ENCODE measurements at regions not wholly inside any gene's neighbourhood (a gene's known extent, or its start where the extent isn't known, plus 50 kb on each side); places are given as distances from the start of the nearest gene placed in this dataset.

- POLR2A ChIA-PET, result no interaction called here
- no peaks in the 10 kb centered on the region for H3K4me1 ChIP-seq
- no peak overlapping the region for H3K4me2 ChIP-seq
- DNase-seq (ENCODE audit: low read depth in 1 of 2, low spot score in 1 of 2) (no peak), FAIRE-seq (no peak), ATAC-seq (no peak)
- H3K4me3 ChIP-seq, result no peak overlapping the region
- no peak for TF ChIP-seq FOSL2 (IDR thresholded peaks at IDR 0.05)
- no peak for TF ChIP-seq FOSL2 (CRISPR knock-in tag; IDR thresholded peaks at IDR 0.05)
- no peak for TF ChIP-seq HMGXB4 (CRISPR knock-in tag; IDR thresholded peaks at IDR 0.05; ENCODE audit: borderline replicate concordance)
- no peak for TF ChIP-seq PBX3 (IDR thresholded peaks at IDR 0.05)
- TF ChIP-seq E2F6 (IDR thresholded peaks at IDR 0.05; ENCODE audit: borderline replicate concordance, low read depth), result no peak
- TF ChIP-seq EP300 (IDR thresholded peaks at IDR 0.05), result no peak
- TF ChIP-seq EHMT2 (IDR thresholded peaks at IDR 0.05; ENCODE audit: low read depth), result no peak
- no peak for TF ChIP-seq CHD2 (IDR thresholded peaks at IDR 0.05; ENCODE audit: low read length, partially characterized antibody)
- no peak for TF ChIP-seq HDAC2 (IDR thresholded peaks at IDR 0.05)
- TF ChIP-seq HOXB13 (CRISPR knock-in tag; IDR thresholded peaks at IDR 0.05; ENCODE audit: low read depth), result no peak
- no peak for TF ChIP-seq CTCF (IDR thresholded peaks at IDR 0.05)
- TF ChIP-seq HOXA7 (CRISPR knock-in tag; IDR thresholded peaks at IDR 0.05), result no peak
- no peak for TF ChIP-seq HOXB5 (CRISPR knock-in tag; IDR thresholded peaks at IDR 0.05)
- TF ChIP-seq GATA3 (IDR thresholded peaks at IDR 0.05; ENCODE audit: borderline replicate concordance), result no peak
- no peak for TF ChIP-seq ZC3H11A (IDR thresholded peaks at IDR 0.05)
- no peak for TF ChIP-seq CEBPB (IDR thresholded peaks at IDR 0.05)
- TF ChIP-seq MYC (IDR thresholded peaks at IDR 0.05; ENCODE audit: borderline replicate concordance, low read length), result no peak
- TF ChIP-seq MAX (IDR thresholded peaks at IDR 0.05), result no peak
- TF ChIP-seq USF2 (IDR thresholded peaks at IDR 0.05), result no peak
- TF ChIP-seq ELK1 (IDR thresholded peaks at IDR 0.05; ENCODE audit: low read depth, low read length), result no peak
- H3K27ac ChIP-seq, result no peak overlapping the region
- 60% methylated on average over 6 of the region's 6 CpGs for WGBS (ENCODE audit: missing lambda C conversion rate)
- CTCF ChIA-PET, result no interaction called here
- H3K9me3 ChIP-seq, result 0 out of 3 replicates have a peak, but pooled peaks cover 4% of the 10 kb centered on the region
These were observed 456.2 kb downstream of the XYLT1 start for GRCh38 chr16:17014484-17015121.
